ENCODE measurements at regions not wholly inside any gene's neighbourhood (a gene's known extent, or its start where the extent isn't known, plus 50 kb on each side); places are given as distances from the start of the nearest gene placed in this dataset.

- Histone ChIP-seq H3F3A (ENCODE audit: insufficient read depth, low read length, poor library complexity, severe bottlenecking) (no peaks in the 10 kb centered on the region), H3K27ac (ENCODE audit: low read length) (no peak overlapping the region), H3K27me3 (ENCODE audit: insufficient read depth, low read depth, low read length) (no peaks in the 10 kb centered on the region), H3K4me2 (ENCODE audit: low read length) (no peak overlapping the region), H3K79me2 (replicated peaks; ENCODE audit: insufficient read depth, low read length) (no peaks in the 10 kb centered on the region), H3K9ac (ENCODE audit: low read length) (no peak overlapping the region), H3K9me3 (ENCODE audit: low read length) (no peaks in the 10 kb centered on the region), H4K20me1 (ENCODE audit: insufficient read depth) (no peaks in the 10 kb centered on the region), H3K4me3 (ENCODE audit: low read length) (no peak overlapping the region), H3K9me2 (ENCODE audit: insufficient read depth, low read length) (no peaks in the 10 kb centered on the region), H3K36me3 (ENCODE audit: insufficient read depth, low read length) (no peaks in the 10 kb centered on the region), H2AFZ (ENCODE audit: low read depth, low read length) (no peak overlapping the region)
- TF ChIP-seq MXI1 (conservative IDR thresholded peaks at IDR 0.05; ENCODE audit: poor library complexity, severe bottlenecking) (no peak), CTCF (IDR thresholded peaks at IDR 0.05; ENCODE audit: poor library complexity, severe bottlenecking) (no peak), SMC3 (conservative IDR thresholded peaks at IDR 0.05; ENCODE audit: poor library complexity) (no peak), REST (IDR thresholded peaks at IDR 0.05; ENCODE audit: borderline replicate concordance) (no peak), EZH2 (IDR thresholded peaks at IDR 0.05; ENCODE audit: borderline replicate concordance, insufficient read depth, low read length, poor library complexity, severe bottlenecking) (no peak), RAD21 (conservative IDR thresholded peaks at IDR 0.05) (no peak), TAF1 (IDR thresholded peaks at IDR 0.05; ENCODE audit: low read depth) (no peak), EP300 (conservative IDR thresholded peaks at IDR 0.05; ENCODE audit: poor library complexity, severe bottlenecking) (no peak), POLR2AphosphoS5 (IDR thresholded peaks at IDR 0.05) (no peak)
Observed at GRCh38 chr14:98543074-98543473, 728.9 kb downstream of the BCL11B start.

- Histone ChIP-seq H3K9me3 (ENCODE audit: low read length) (no peaks in the 10 kb centered on the region), H3K36me3 (ENCODE audit: insufficient read depth, low read length) (no peaks in the 10 kb centered on the region), H4K20me1 (ENCODE audit: insufficient read depth) (no peaks in the 10 kb centered on the region), H3F3A (ENCODE audit: insufficient read depth, low read length, poor library complexity, severe bottlenecking) (no peaks in the 10 kb centered on the region), H2AFZ (ENCODE audit: low read depth, low read length) (no peak overlapping the region), H3K79me2 (replicated peaks; ENCODE audit: insufficient read depth, low read length) (no peaks in the 10 kb centered on the region), H3K4me3 (ENCODE audit: low read length) (no peak overlapping the region), H3K9me2 (ENCODE audit: insufficient read depth, low read length) (no peaks in the 10 kb centered on the region), H3K4me2 (ENCODE audit: low read length) (no peak overlapping the region), H3K27ac (ENCODE audit: low read length) (no peak overlapping the region), H3K9ac (ENCODE audit: low read length) (no peak overlapping the region), H3K27me3 (ENCODE audit: insufficient read depth, low read depth, low read length) (no peaks in the 10 kb centered on the region)
- TF ChIP-seq MXI1 (conservative IDR thresholded peaks at IDR 0.05; ENCODE audit: poor library complexity, severe bottlenecking) = no peak
- no peak for TF ChIP-seq EZH2 (IDR thresholded peaks at IDR 0.05; ENCODE audit: borderline replicate concordance, insufficient read depth, low read length, poor library complexity, severe bottlenecking)
- TF ChIP-seq SMC3 (conservative IDR thresholded peaks at IDR 0.05; ENCODE audit: poor library complexity) = no peak
- TF ChIP-seq REST (IDR thresholded peaks at IDR 0.05; ENCODE audit: borderline replicate concordance) = no peak
- TF ChIP-seq RAD21 (conservative IDR thresholded peaks at IDR 0.05) = no peak
- no peak for TF ChIP-seq EP300 (conservative IDR thresholded peaks at IDR 0.05; ENCODE audit: poor library complexity, severe bottlenecking)
- no peak for TF ChIP-seq CTCF (IDR thresholded peaks at IDR 0.05; ENCODE audit: poor library complexity, severe bottlenecking)
- TF ChIP-seq POLR2AphosphoS5 (IDR thresholded peaks at IDR 0.05) = no peak
- no peak for TF ChIP-seq TAF1 (IDR thresholded peaks at IDR 0.05; ENCODE audit: low read depth)
Observed at GRCh38 chr14:98544174-98544573, 727.8 kb downstream of the BCL11B start.

Data from neural cell (in vitro differentiated cells).